T-helper 2 cell (primary cell): ENCODE measurements at regions not wholly inside any gene's neighbourhood (a gene's known extent, or its start where the extent isn't known, plus 50 kb on each side); places are given as distances from the start of the nearest gene placed in this dataset.
"Not testable (repeated sequence)": the region's sequence is repeated elsewhere in the genome, so short reads cannot be mapped to it uniquely, and the experiment has no call there.

ENCODE experiments used
- DNase-seq, 5 experiments: peaks; one replicate each; pipeline versions ENCODE4 v3.0.0 to v3.0.0-alpha.2; 2012 to 2022

DNA sequence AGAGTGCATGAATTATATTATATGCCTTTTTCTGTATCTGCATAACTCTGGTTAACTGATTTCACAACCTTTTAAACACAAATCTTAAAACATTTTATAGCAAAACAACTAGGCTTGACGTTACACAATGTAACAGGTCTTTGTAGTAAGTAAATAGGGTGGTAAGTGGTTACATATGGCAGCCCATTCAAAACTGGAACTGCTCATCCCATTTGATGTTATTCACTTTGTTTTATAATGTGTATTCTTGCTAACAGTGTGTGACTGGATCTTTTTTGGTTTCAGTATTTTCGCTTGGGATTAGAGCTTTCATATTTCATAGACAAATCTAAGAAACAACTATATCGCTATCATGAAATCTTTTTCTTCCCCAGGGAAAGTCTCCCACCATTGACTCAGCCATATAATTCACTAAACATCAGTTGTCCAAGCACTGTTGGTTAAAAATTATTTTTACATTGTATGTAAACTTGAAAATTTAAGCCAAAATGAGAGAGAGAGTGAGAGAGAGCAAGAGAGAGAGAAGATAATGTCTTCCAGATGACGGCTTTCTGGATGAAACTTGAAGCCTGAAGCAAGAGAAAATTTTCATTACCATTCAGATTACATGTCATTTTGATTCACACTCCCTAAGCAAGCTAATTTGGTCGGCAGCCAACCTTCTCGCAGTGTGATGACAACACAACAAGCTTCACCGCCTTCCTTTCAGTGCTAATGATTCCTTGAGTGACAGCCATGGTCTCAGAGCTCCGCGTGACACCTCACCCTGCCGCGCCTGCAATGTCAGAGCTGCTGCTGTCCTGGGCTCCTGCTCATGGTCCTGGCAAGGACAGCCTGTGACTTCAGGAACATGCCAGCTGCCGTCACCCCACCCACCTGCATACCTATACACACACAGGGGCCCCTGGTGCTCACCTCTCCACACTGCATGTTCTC is 946.9 kb upstream of the SOX11 start:
- no peak for DNase-seq

DNA sequence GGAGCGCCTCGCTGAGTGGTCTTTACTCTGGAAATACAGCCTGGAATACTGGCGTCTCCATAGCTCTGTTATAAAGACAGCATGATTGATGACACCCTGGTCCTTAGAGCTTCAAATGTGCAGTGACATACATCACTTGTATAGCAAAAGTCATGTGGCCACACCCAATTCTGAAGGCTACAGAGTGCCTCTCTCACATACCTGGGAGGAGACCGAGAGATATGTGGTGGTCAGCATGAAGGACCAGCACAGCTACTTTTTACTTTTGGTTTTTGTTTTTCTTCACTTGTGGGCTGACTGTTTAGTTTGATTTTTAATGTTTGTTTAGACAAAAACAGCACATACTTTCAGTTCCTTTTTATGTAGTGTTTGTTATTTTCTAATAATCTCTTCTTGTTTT is 938.5 kb upstream of the SOX11 start:
- no peak for DNase-seq

DNA sequence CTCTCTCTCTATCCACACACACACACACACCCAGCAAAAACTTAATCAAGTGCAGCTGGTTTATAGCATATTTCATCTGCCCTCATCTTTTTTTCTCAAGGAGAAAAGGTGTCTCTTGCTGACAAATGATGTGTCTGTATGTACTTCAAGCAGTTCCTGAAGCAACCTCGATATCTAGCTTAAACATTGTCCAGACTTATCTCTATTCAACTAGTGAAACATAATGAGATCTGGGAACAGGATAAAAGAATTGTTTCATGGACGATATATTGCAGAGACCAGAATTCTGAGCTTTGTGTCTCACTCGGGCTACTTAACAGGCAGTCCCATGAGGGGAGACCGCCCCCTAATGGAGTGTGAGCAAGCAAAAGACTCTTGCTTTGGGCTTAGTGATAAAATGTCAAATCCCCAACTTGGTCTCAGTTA is 929.2 kb upstream of the SOX11 start:
- DNase-seq = no peak

DNA sequence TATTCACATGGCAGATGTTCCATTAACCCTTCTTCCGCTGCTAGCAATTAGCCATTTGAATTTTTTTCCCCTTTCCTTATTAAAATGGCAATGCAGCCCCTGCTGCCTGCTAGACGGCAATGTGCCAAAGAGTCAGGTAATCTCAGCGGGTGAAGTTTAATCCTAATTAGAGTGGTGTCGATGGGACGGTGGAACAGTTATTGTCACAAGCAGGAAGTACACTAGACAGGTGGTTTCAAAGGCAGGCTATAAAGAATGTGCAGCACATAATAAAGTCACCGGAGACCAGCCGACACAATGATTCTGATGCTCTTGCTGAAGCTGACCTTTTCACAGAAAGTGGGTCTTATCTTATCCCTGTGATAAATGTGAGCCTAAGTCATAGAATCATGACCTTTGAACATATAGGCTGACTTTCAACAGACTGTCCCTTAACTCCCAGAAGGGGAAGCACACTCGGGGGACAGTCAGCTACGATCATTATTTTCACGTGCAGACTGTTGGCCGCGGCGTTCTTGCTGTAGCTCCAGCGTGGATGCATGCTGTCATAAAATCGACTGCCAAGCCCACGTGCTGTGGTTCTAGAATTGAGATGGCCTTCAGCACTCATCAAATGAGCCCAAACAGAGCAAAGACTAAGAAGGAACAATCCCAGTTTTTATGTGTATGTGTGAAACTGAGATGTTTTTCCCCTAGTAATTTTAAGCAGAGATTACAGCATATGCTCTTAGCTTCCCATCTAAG is 926.2 kb upstream of the SOX11 start:
- DNase-seq = no peak

DNA sequence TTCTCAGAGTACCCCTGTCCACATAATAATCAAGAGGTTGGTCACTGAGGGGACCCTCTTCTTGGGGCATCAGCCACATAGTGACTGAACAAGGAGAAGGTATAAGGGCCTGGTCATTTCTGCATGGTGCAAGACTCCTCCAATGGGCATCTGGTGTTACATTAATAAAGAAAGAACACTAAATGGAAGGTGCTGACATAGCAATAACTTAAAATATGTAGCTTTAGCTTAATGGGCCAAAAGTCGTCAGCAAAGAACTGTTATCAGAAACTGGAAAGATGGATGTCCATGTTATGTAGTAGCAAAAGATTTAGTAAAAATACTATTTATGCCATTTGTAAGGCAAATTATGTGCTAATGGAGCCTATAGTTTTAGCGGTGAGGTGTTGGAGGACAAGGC is 916.5 kb upstream of the SOX11 start:
- DNase-seq = no peak

DNA sequence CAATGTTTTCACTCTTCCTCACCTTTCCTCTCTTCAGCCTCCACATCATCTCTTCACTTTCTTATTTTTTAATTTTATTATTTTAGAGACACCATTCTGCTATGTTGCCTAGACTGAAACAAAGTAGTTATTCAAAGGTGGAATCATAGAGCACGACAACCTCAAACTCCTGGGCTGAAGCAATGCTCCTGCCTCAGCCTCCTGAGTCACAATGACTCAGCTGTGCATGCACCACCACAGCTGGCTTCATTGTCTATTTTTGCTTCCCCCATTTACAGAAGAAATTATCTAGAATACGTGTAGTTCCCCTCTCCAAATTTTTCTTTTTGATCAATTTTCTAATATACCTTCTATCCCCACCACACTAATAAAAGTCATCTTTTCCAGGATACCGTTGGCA is 911.5 kb upstream of the SOX11 start:
- DNase-seq = no peak

DNA sequence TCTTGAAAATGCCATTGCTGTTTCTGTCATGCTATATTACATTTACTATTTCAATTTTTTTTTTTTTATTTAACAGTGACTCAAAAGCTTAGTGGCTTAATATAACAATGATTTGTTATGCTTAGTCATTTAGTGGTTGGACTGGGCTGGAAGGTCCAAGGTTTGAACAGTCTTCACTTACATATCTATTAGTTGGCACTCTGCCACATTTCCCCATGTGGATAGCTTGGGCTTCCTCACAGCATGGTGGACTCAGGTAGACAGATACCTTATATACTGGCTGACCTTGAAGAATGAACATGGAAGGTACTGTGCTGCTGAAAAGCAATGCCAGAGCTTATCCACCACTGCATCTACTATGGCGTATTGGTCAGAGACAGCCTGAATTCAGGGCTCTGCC is 909.5 kb upstream of the SOX11 start:
- no peak for DNase-seq

DNA sequence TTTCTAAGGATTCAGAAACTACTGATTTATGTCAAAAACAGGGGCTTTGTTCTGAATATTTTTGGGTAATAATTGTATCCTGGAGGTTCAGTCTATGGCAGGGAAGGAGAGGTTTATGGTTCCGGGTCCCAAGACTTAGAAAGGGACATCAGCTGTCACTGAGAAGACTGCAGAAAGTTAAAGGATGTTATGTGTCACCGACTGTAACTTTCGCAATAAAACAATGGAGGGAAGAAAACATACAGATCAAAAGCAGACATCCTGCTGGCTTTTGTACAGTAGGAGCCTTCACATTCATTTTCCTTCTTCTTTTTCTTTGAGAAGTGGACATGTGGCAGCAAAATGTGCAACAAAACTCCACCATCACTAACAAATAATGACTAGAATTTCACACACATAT is 900.7 kb upstream of the SOX11 start:
- DNase-seq = no peak

DNA sequence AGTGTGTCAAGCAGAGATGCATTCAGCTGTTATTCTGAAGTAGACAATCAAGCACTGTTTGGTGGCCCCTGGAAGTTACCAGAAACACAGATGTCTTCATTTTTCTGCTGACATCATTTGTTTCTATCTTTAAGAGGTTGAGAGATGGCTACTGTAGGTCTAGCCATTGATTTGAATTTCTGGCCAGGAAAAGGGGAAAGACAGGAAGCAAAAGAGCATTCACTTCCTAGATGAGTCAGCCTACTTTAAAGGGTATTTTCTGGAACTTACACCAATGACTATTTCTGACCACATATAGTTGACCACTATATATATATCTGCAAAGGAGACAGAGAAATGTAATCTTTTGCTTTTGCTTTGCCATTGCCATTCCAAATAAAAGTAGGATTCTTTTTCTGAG is 900.1 kb upstream of the SOX11 start:
- no peak for DNase-seq

DNA sequence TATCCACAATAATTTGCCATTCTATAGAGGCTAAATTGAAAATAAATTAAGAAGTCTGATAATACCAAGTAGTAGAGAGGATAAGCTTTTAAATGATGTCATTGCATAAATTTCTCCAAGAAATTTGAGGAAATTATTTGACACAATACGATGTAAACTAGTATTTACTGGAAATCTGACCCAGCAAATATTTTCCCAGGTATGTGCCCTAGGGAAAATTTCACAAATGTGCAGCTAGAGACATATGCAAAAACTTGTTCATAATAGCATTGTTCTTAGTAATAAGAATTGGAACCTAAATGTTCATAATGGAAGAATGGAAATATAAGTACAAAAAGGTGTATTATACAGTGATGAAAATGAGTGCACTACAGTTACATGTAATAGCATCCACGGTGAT is 888.8 kb upstream of the SOX11 start:
- DNase-seq = no peak

DNA sequence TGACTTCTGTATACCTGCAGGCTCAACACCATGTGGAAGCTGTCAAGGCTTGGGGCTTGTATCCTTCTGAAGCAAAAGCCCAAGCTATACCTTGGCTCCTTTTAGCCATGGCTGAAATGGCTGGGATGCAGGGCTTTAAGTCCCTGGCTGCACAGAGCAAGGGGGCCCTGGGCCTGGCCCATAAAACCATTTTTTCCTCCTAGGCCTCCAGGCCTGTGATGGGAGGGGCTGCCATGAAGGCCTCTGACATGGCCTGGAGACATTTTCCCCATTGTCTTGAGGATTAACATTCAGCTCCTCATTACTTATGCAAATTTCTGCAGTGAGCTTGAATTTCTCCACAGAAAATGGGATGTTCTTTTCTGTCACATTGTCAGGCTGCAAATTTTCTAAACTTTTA is 878.0 kb upstream of the SOX11 start:
- not testable (repeated sequence) for DNase-seq

DNA sequence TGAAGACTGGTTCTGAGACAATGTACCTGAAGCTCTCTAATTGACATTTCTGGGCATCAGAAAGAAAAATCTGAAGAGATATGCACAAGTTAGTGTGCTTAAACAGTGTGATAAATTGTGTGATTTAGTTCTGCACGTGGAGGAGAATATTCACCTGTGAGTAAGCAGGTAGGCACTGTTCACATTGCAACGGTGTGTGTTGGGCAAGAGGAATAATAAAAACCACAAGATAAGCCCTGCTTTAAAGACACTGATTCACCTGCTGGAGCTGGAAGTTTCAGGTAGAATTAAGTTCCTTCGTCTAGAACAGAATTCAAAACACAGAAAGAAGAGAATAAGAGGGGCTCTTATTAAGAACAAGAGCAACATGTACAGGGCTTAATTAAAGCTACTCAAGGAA is 864.3 kb upstream of the SOX11 start:
- no peak for DNase-seq

DNA sequence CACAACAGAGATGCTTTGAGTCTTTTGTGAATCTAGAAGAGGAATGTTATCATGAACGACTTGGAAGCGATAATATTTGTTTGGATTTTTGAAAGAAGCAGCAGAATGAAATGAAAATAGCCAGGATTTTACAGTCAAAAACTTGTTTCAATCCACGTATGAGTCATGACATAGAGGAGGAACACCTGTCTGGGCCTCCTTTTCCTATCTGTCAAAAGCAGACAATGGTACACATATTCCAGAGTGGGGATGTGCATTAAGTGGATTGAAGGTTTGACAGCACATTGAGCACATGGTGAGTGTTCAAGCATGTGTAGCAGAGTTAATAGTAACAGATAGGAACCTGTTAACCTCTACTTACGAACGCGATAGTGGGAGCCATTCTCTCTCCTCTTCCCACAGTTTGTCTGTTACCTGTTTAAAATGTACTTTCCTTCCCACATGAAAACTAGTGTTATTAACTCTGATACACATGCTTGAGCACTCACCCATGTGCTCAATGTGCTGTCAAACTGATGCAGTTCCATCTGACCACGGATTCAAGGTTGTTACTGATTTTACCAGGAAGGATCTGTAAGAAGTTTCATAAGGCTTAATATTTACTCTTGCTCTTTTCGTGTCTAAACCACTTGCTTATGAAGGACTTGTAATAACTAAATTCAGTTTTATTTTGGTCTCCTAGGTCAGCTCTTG is 863.4 kb upstream of the SOX11 start:
- DNase-seq = no peak

DNA sequence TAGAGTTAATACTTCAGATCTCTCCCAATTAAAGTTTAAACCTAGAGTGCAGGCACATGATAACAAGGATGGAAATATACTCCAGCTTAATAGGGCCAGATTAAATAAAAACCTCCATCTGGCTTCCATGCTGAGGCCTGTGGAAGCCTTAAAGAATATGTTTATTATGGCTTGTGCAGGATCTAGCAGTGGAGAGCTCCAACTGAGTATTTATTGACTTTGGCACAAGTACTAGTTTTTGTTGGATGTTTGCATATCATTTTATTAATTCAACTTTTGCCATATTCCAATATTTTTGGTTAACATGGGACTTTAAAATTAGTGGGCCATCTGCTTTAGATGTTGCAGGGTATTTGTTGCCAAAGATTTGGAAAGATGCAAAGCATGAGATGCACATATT is 860.4 kb upstream of the SOX11 start:
- no peak for DNase-seq

DNA sequence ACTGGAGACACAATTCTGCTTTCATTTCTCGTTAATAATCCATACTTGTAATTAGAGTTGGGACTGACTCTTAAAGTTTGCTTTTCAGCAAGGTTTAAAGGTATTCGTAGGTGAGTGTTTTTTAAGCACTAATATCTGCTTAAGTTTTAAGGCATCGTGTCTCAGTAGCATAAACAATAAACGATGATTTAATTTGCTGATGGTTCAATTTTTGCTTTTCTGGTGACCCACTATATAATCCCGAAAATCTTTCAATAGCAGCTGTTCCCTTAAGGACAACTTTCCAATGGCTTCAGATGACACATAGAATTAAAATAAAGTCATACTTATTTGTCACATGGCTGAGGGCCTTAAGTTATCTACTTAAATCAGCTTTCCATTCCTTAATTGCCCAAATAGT is 859.5 kb upstream of the SOX11 start:
- DNase-seq = no peak

DNA sequence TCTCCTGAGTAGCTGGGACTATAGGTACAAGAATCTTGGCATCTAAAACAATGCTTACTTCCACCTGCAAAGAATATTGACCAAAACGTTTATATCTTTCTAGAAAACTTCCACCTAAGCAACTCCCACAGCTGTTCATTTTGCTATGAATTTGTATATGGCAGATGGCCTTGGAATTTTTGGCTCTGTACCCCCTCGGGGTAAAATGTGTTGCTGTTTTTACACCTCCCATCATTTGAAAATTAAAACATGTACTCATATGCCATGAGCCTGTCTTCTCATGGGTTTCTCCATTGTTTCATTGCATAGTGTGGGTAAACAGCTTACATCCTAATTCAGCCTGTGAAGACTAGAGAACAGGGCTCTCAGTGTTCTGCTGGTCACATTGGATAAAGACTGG is 853.6 kb upstream of the SOX11 start:
- DNase-seq = no peak

DNA sequence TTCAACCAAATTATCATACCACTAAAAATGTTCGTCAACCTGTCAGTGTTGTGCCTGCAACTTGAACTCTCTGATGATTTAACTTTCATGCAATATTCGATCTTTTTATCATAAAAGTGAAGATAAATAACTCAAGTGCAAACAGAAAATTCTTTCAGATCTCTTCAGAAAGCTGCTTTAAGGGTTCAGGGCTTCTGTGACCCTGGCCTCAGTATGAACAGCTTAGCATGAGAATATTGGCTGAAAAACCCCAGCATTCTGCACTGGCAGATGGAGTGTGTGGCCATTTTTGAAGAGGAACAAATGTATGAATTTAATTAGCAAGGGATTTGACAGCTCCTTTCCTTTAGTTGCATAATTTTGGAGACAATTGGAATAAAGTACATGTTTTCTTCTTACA is 851.4 kb upstream of the SOX11 start:
- DNase-seq = no peak

DNA sequence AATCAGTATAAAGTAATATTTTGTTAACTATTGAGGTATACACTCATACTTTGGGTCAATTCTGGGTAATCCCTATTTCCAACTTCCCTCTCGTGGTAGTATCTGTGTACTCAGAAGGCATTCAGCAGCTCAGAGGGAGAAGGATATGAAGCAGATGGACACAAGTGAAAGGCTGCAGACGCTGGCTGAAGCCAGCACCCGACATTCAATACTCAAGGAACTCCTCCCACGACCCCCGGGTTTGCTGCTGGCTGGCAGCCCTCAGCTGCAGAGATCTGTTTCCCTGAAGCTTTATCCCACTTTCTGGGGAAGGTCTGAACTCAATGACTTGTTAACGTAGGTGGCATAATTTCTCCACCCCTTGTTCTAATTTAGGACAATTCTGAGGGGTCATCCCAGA is 847.3 kb upstream of the SOX11 start:
- DNase-seq = no peak

DNA sequence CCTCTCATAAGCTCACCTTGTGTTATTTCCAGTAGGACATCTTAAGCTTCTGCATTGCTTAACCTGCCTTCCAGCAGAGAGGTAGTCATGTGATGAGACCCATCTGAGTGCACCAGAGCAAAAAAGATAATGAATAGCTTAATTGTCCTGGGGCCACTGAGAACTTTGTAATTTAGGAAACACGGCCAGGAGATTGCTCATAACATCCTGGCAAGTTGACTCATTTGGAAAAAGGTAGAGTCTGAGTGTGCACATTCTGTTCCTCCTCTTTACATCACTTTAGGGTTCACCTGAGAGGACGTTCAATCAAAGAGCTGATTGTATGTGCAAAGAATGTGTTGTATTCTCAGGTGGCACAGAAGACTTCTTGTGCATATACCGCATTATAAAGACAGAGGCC is 830.2 kb upstream of the SOX11 start:
- DNase-seq = no peak

DNA sequence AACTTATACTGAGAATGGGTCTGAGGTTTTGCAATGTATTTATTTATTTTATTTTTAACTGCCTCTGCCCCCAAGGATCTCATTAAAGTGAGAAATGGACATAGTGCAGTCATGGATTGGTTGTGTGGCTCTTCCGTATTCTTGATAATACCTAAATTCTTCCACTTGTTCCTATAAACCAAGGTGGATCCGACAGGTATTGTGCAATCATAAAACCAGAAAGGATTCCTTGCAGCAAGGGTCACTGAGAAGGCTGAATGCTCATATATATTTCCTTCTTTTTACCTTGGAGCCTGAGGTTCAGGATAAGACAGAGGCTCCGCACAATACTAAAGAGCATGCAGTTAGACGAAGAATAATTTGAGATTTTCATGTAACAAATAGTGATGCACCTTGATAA is 826.0 kb upstream of the SOX11 start:
- no peak for DNase-seq

DNA sequence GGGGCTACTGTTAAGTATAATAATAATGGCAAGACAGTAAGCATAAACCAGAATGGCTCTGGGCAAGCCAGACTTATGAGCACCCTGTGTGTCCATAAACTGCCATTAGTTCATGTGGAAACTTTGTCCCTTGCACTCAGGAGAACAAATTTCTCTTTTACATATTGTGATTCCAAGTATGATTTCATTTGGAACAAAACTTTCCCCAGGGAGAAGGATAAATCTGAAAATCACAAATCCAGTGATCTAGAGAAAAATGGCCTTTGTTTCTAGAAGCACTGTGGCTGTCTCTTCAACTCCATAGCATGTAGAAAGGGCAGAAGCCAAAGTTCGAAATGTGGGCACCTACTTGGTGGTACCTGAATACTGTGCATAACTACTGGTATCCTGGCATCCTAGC is 823.7 kb upstream of the SOX11 start:
- DNase-seq = no peak

DNA sequence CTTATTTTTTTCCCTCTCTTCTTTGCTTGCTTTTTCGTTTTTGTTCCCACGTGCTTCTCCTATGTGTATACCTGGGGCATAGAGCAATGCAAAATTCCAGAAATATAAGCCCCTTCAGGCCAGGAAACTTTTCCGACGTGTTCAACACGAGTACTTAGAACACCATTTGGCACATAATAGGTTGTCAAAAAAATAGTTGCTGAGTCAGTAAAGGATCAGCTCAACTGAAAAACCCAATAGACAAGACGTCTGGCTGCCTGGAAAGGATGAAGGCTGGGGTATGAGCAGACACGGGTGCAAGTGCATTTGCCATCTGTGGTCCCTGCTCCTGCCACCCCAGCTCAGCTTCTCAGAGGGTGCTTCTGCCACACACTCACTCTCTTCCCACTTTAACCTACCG is 823.0 kb upstream of the SOX11 start:
- DNase-seq = no peak

DNA sequence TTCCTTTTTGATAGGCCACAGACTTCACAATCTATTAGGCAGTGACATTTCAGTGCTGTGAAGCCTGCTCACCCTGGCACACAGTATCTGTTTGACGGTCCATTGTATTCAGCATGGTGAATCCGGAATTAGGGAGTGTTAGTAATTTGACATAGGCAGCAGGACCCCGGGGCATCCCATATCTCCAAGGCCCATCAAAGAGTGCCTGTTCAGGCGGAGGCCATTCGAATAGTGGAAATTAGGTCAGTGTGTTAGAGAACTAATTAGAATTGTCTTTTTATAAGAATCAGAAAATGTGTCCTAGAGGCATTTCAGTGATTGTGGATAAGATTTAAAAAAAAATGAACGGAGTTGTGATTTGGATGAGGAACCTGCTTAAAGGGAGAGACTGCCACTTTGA is 818.8 kb upstream of the SOX11 start:
- DNase-seq = no peak
